Testis (tissue), 2 donors: ENCODE measurements at regions not wholly inside any gene's neighbourhood (a gene's known extent, or its start where the extent isn't known, plus 50 kb on each side); places are given as distances from the start of the nearest gene placed in this dataset.

Source experiments
- POLR2A ChIP-seq: fragments of 450-650 bp; IDR thresholded peaks from one replicate; pipeline ENCODE4 v1.6.1; 2017; ENCODE audit warnings: antibody characterized with exemption, mild to moderate bottlenecking, moderate library complexity
- TF ChIP-seq, protein P1 (sequence below), 3 experiments: fragments of 450-650 bp in 2 of 3; fragments of 200-600 bp in 1 of 3; sonication (generic) in 1 of 3; IDR thresholded peaks; one replicate each; pipeline ENCODE4 v1.5.1; 2016 to 2019; ENCODE audit warnings: antibody characterized with exemption in 3 of 3, mild to moderate bottlenecking in 2 of 3, moderate library complexity in 1 of 3

DNA sequence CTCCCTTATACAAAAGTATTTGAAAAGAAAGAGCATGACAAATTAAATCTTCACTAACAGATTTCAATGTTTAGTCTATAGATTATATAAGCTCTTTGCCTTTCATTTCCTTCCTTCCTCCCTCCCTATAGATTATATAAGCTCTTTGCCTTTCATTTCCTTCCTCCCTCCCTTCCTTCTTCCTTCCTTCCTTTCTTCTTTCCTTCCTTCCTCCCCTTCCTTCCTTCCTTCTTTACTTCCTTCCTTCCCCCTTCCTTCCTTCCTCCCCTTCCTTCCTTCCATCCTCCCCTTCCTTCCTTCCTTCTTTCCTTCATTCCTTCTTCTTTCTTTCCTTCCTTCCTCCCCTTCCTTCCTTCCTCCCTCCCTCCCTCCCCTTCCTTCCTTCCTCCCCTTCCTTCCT is 209.8 kb upstream of the CBLB start:
- TF ChIP-seq, protein P1, sequence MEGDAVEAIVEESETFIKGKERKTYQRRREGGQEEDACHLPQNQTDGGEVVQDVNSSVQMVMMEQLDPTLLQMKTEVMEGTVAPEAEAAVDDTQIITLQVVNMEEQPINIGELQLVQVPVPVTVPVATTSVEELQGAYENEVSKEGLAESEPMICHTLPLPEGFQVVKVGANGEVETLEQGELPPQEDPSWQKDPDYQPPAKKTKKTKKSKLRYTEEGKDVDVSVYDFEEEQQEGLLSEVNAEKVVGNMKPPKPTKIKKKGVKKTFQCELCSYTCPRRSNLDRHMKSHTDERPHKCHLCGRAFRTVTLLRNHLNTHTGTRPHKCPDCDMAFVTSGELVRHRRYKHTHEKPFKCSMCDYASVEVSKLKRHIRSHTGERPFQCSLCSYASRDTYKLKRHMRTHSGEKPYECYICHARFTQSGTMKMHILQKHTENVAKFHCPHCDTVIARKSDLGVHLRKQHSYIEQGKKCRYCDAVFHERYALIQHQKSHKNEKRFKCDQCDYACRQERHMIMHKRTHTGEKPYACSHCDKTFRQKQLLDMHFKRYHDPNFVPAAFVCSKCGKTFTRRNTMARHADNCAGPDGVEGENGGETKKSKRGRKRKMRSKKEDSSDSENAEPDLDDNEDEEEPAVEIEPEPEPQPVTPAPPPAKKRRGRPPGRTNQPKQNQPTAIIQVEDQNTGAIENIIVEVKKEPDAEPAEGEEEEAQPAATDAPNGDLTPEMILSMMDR (IDR thresholded peaks at IDR 0.05), result no peak
- no peak for TF ChIP-seq POLR2A
